ENCODE measurements at regions not wholly inside any gene's neighbourhood (a gene's known extent, or its start where the extent isn't known, plus 50 kb on each side); places are given as distances from the start of the nearest gene placed in this dataset.

GRCh38 chr2:123163398-123163797 is 861.7 kb upstream of the CNTNAP5 start:
- POLR2A ChIA-PET (ENCODE audit: unreplicated experiment): no interaction called here
- no peak overlapping the region for H3K27ac ChIP-seq

GRCh38 chr2:123164216-123164615 is 860.9 kb upstream of the CNTNAP5 start:
- Histone ChIP-seq H3K4me2 (no peak overlapping the region), H3K27ac (no peak overlapping the region), H3K4me1 (replicated peaks; ENCODE audit: insufficient read depth) (no peaks in the 10 kb centered on the region), H3F3A (ENCODE audit: insufficient read depth, low read depth) (no peaks in the 10 kb centered on the region), H3K79me2 (ENCODE audit: low read depth) (no peaks in the 10 kb centered on the region), H3K4me3 (no peak overlapping the region), H3K36me3 (ENCODE audit: low read depth) (no peaks in the 10 kb centered on the region), H2AFZ (no peak overlapping the region; the same call in 1 of the 2 replicates), H3K9me3 (ENCODE audit: insufficient read depth, low read depth) (no peaks in the 10 kb centered on the region), H4K20me1 (ENCODE audit: insufficient read depth) (no peaks in the 10 kb centered on the region), H3K27me3 (ENCODE audit: insufficient read depth, low read depth) (no peaks in the 10 kb centered on the region), H3K9me2 (ENCODE audit: insufficient read depth) (no peaks in the 10 kb centered on the region)
- no peak for DNase-seq
- ChIA-PET CTCF (no interaction called here), POLR2A (ENCODE audit: unreplicated experiment) (no interaction called here)
- no peak for TF ChIP-seq EZH2 (IDR thresholded peaks at IDR 0.05; ENCODE audit: low read depth)
- TF ChIP-seq CTCF (conservative IDR thresholded peaks at IDR 0.05): no peak
- BruUV-seq (replicated peaks): no TSS peak
- intact Hi-C loops (cut with micrococcal nuclease; ENCODE audit: unreplicated experiment): no loop called here

More at GRCh38 chr2:123163398-123163797, 861.7 kb upstream of the CNTNAP5 start:
- Histone ChIP-seq H3F3A (ENCODE audit: insufficient read depth, low read depth) (no peaks in the 10 kb centered on the region), H4K20me1 (ENCODE audit: insufficient read depth) (no peaks in the 10 kb centered on the region), H3K9me2 (ENCODE audit: insufficient read depth) (no peaks in the 10 kb centered on the region), H3K9me3 (ENCODE audit: insufficient read depth, low read depth) (no peaks in the 10 kb centered on the region), H3K79me2 (ENCODE audit: low read depth) (no peaks in the 10 kb centered on the region), H2AFZ (no peak overlapping the region), H3K27me3 (ENCODE audit: insufficient read depth, low read depth) (no peaks in the 10 kb centered on the region), H3K4me3 (no peak overlapping the region), H3K36me3 (ENCODE audit: low read depth) (no peaks in the 10 kb centered on the region), H3K4me2 (no peak overlapping the region), H3K4me1 (replicated peaks; ENCODE audit: insufficient read depth) (no peaks in the 10 kb centered on the region)
- no TSS peak for BruUV-seq (replicated peaks)
- no peak for DNase-seq
- CTCF ChIA-PET: no interaction called here
- TF ChIP-seq CTCF (conservative IDR thresholded peaks at IDR 0.05): no peak
- intact Hi-C loops (cut with micrococcal nuclease; ENCODE audit: unreplicated experiment): no loop called here

GRCh38 chr2:123165616-123166015 is 859.5 kb upstream of the CNTNAP5 start:
- BruUV-seq (replicated peaks): no TSS peak
- no peak overlapping the region for H3K4me3 ChIP-seq
- H3K79me2 ChIP-seq (ENCODE audit: low read depth): no peaks in the 10 kb centered on the region
- no peak overlapping the region for H2AFZ ChIP-seq
- no peak overlapping the region for H3K4me2 ChIP-seq
- CTCF ChIA-PET: no interaction called here
- no peaks in the 10 kb centered on the region; the same call in 1 of the 2 replicates for H3K9me2 ChIP-seq (ENCODE audit: insufficient read depth)
- no peaks in the 10 kb centered on the region for H3F3A ChIP-seq (ENCODE audit: insufficient read depth, low read depth)
- H3K27ac ChIP-seq: no peak overlapping the region
- TF ChIP-seq CTCF (conservative IDR thresholded peaks at IDR 0.05) (no peak), EZH2 (IDR thresholded peaks at IDR 0.05; ENCODE audit: low read depth) (no peak)
- H3K4me1 ChIP-seq (replicated peaks; ENCODE audit: insufficient read depth): no peaks in the 10 kb centered on the region
- POLR2A ChIA-PET (ENCODE audit: unreplicated experiment): no interaction called here
- intact Hi-C loops (cut with micrococcal nuclease; ENCODE audit: unreplicated experiment): no loop called here
- no peaks in the 10 kb centered on the region for H4K20me1 ChIP-seq (ENCODE audit: insufficient read depth)
- H3K36me3 ChIP-seq (ENCODE audit: low read depth): no peaks in the 10 kb centered on the region
- H3K9me3 ChIP-seq (ENCODE audit: insufficient read depth, low read depth): no peaks in the 10 kb centered on the region
- 0 out of 2 replicates have a peak, but pooled peaks cover 5% of the 10 kb centered on the region for H3K27me3 ChIP-seq (ENCODE audit: insufficient read depth, low read depth)
- DNase-seq: no peak

All from PC-9 (cell line).